ENCODE measurements at regions not wholly inside any gene's neighbourhood (a gene's known extent, or its start where the extent isn't known, plus 50 kb on each side); places are given as distances from the start of the nearest gene placed in this dataset.

DNA sequence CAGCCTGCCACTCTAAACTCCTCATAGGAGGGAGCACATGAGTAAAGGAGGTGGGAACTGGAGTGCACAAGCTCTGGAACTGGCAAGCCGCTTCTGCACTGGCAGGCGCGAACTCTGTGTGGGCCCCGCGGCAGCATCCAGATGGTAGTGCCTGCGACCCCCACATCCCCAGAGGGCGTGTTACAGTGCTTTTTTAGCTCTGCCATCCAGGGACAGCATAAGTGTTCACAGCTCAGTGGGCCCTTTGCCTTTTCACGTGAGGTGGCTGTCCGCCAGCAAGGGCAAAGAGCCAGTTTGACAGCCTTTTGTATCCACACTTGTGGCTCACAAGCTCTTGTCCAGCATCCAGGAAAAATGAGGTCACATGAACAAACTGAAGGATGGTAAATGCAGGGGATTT, 581.6 kb upstream of the DIAPH2 start:
- TF ChIP-seq, protein P1, sequence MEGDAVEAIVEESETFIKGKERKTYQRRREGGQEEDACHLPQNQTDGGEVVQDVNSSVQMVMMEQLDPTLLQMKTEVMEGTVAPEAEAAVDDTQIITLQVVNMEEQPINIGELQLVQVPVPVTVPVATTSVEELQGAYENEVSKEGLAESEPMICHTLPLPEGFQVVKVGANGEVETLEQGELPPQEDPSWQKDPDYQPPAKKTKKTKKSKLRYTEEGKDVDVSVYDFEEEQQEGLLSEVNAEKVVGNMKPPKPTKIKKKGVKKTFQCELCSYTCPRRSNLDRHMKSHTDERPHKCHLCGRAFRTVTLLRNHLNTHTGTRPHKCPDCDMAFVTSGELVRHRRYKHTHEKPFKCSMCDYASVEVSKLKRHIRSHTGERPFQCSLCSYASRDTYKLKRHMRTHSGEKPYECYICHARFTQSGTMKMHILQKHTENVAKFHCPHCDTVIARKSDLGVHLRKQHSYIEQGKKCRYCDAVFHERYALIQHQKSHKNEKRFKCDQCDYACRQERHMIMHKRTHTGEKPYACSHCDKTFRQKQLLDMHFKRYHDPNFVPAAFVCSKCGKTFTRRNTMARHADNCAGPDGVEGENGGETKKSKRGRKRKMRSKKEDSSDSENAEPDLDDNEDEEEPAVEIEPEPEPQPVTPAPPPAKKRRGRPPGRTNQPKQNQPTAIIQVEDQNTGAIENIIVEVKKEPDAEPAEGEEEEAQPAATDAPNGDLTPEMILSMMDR (IDR thresholded peaks at IDR 0.05; ENCODE audit: low read depth, low read length), result no peak
- TF ChIP-seq EZH2phosphoT487 (IDR thresholded peaks at IDR 0.05; ENCODE audit: low read depth), result no peak
